Brain microvascular endothelial cell (primary cell): ENCODE measurements at regions not wholly inside any gene's neighbourhood (a gene's known extent, or its start where the extent isn't known, plus 50 kb on each side); places are given as distances from the start of the nearest gene placed in this dataset.

ENCODE experiments used
- DNase-seq: peaks from one replicate; pipeline ENCODE4 v3.0.0-alpha.2; 2020
- H3K27ac ChIP-seq: fragments of 250-450 bp; sonication (Bioruptor Pico); 2 replicates; pipeline ENCODE4 v1.5.1; 2020; ENCODE audit warnings: mild to moderate bottlenecking, moderate library complexity
- H3K27me3 ChIP-seq: fragments of 250-450 bp; sonication (Bioruptor Pico); replicated peaks from 2 replicates; pipeline ENCODE4 v1.5.1; 2020; ENCODE audit warnings: mild to moderate bottlenecking
- H3K36me3 ChIP-seq: fragments of 250-450 bp; sonication (Bioruptor Pico); replicated peaks from 2 replicates; pipeline ENCODE4 v1.5.1; 2020; ENCODE audit warnings: mild to moderate bottlenecking
- H3K4me3 ChIP-seq: 2 replicates; pipeline ENCODE4 v1.5.1; 2011; ENCODE audit warnings: low read depth, mild to moderate bottlenecking, control low read depth, low read length, moderate library complexity
- CTCF ChIP-seq: IDR thresholded peaks from 2 replicates; pipeline ENCODE4 v1.5.1; 2011; ENCODE audit warnings: low read depth, mild to moderate bottlenecking, moderate library complexity, low read length, control low read depth, inconsistent platforms; ENCODE audit errors: missing control alignments
- in situ Hi-C: cut with HindIII; loops from 2 replicates; pipeline ENCODE4 v1.10.0; 2017; ENCODE audit warnings: low sequenced_read_pairs, low pct_ligation_motif_present

GRCh38 chr13:73220966-73221720 lies 162.3 kb downstream of the KLF5 start:
- H3K27ac ChIP-seq, result no peak overlapping the region
- peak; percentile 24 for DNase-seq
- in situ Hi-C loops, result no loop called here

GRCh38 chr13:73218181-73218580 lies 159.4 kb downstream of the KLF5 start:
- DNase-seq, result no peak
- in situ Hi-C loops, result no loop called here
- no peak for TF ChIP-seq CTCF
- Histone ChIP-seq H3K27ac (no peak overlapping the region), H3K27me3 (no peaks in the 10 kb centered on the region), H3K4me3 (no peak overlapping the region), H3K36me3 (no peaks in the 10 kb centered on the region)

More at GRCh38 chr13:73220966-73221720, 162.3 kb downstream of the KLF5 start:
- Histone ChIP-seq H3K36me3 (no peaks in the 10 kb centered on the region), H3K27me3 (no peaks in the 10 kb centered on the region), H3K4me3 (no peak overlapping the region)
- TF ChIP-seq CTCF, result no peak

GRCh38 chr13:73216381-73216831 lies 157.6 kb downstream of the KLF5 start:
- no peaks in the 10 kb centered on the region for H3K36me3 ChIP-seq
- no peak for TF ChIP-seq CTCF
- in situ Hi-C loops, result no loop called here
- H3K4me3 ChIP-seq, result no peak overlapping the region
- H3K27me3 ChIP-seq, result no peaks in the 10 kb centered on the region
- H3K27ac ChIP-seq, result no peak overlapping the region
- no peak for DNase-seq

- Histone ChIP-seq H3K36me3 (no peaks in the 10 kb centered on the region), H3K27me3 (no peaks in the 10 kb centered on the region), H3K4me3 (no peak overlapping the region), H3K27ac (no peak overlapping the region)
- in situ Hi-C loops, result no loop called here
- DNase-seq, result peak; percentile 18
- TF ChIP-seq CTCF, result no peak
These were observed 157.0 kb downstream of the KLF5 start for GRCh38 chr13:73215823-73216222.

GRCh38 chr13:73212482-73212881 lies 153.7 kb downstream of the KLF5 start:
- no peak overlapping the region for H3K27ac ChIP-seq
- TF ChIP-seq CTCF, result no peak
- no peaks in the 10 kb centered on the region for H3K36me3 ChIP-seq
- no peaks in the 10 kb centered on the region for H3K27me3 ChIP-seq
- DNase-seq, result no peak
- H3K4me3 ChIP-seq, result no peak overlapping the region
- in situ Hi-C loops, result no loop called here
